ENCODE measurements at regions not wholly inside any gene's neighbourhood (a gene's known extent, or its start where the extent isn't known, plus 50 kb on each side); places are given as distances from the start of the nearest gene placed in this dataset.

DNA sequence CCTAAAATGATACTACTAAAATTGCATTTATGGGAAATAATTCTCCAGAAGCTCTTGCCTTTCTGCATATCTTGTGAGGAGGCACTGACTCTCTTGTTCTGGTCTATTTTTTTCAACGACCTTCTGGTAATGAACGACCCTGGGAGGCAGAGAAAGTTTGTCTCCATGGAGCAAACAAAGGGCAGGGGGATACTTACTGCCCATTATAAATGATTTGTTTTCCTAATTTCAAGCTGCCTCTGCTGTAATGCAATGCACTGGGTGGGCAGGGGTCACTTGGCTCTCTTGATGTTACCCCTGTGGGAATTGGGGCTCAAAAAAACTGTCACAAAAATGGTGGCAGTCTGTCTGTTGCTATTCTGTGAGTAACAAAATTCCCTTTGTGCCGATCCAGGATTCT is 643.2 kb downstream of the LIG4 start:
- no peak overlapping the region for H2AK5ac ChIP-seq (ENCODE audit: insufficient read length, low read length)
- H3K14ac ChIP-seq (ENCODE audit: insufficient read depth, low read length), result no peak overlapping the region
- no peak overlapping the region for H3K9ac ChIP-seq (ENCODE audit: extremely low read depth, insufficient read length, low read length)
- peaks cover 9 to 17% of the 10 kb centered on the region in 2 experiments for H3K9me3 Mint-ChIP-seq
- WGBS (ENCODE audit: extremely low coverage, insufficient read length, low lambda C conversion rate), result no CpG with 5 or more reads among the region's 3 CpGs
- H3K4me3 Mint-ChIP-seq, result no peak overlapping the region
- no peak for DNase-seq
- H2AFZ ChIP-seq (ENCODE audit: low read length), result no peak overlapping the region
- H4K20me1 ChIP-seq (ENCODE audit: control insufficient read depth, insufficient read depth, insufficient read length), result no peaks in the 10 kb centered on the region
- no peak overlapping the region for H3K4ac ChIP-seq (ENCODE audit: low read depth, low read length)
- H3K4me1 Mint-ChIP-seq, result peaks cover 35 to 41% of the 10 kb centered on the region in 2 experiments
- no peak overlapping the region for H4K8ac ChIP-seq (replicated peaks; ENCODE audit: insufficient read length, low read depth, low read length)
- no peak overlapping the region for H4K91ac ChIP-seq (ENCODE audit: insufficient read length, low read depth, low read length)
- H3K4me1 ChIP-seq (ENCODE audit: insufficient read depth, low read length), result peaks cover 20% of the 10 kb centered on the region
- no peaks in the 10 kb centered on the region for H3K9me3 ChIP-seq (ENCODE audit: control insufficient read depth, low read depth, low read length)
- H3T11ph ChIP-seq (ENCODE audit: low read length), result no peak overlapping the region
- no peak overlapping the region for H2BK20ac ChIP-seq (ENCODE audit: low read depth, low read length, poor library complexity, severe bottlenecking)
- no peak overlapping the region for H3K56ac ChIP-seq (ENCODE audit: insufficient read length, low read depth, low read length)
- H3K27ac Mint-ChIP-seq, result no peak overlapping the region
- H2BK120ac ChIP-seq (ENCODE audit: low read depth, low read length, poor library complexity, severe bottlenecking), result no peak overlapping the region
- no peak overlapping the region for H3K27ac ChIP-seq (ENCODE audit: insufficient read length, low read depth, low read length)
- H3K18ac ChIP-seq (ENCODE audit: insufficient read length, low read depth, low read length), result no peak overlapping the region
- H3K79me1 ChIP-seq (ENCODE audit: insufficient read depth, low read depth, low read length, poor library complexity, severe bottlenecking), result no peaks in the 10 kb centered on the region
- no peak overlapping the region for H3K23ac ChIP-seq (ENCODE audit: insufficient read length, low read depth, low read length)
- no peak for TF ChIP-seq CTCF (conservative IDR thresholded peaks at IDR 0.05)
- no peak overlapping the region for H3K4me2 ChIP-seq (ENCODE audit: insufficient read depth, insufficient read length, low read length)
- no peaks in the 10 kb centered on the region for H3K27me3 ChIP-seq (ENCODE audit: insufficient read depth, low read length)
- no peaks in the 10 kb centered on the region for H3K23me2 ChIP-seq (ENCODE audit: insufficient read length, low read depth, low read length, poor library complexity, severe bottlenecking)
- no peak overlapping the region for H2BK15ac ChIP-seq (ENCODE audit: low read depth, low read length)
- H2BK12ac ChIP-seq (ENCODE audit: insufficient read length, low read depth, low read length), result no peak overlapping the region
- peaks cover 0 to 14% (median 8%) of the 10 kb centered on the region in 3 experiments; a peak in 6 of 7 replicates for H3K36me3 Mint-ChIP-seq (ENCODE audit: insufficient read depth in 1 of 3, low read depth in 3 of 3)
- no peaks in the 10 kb centered on the region for H3K79me2 ChIP-seq (ENCODE audit: insufficient read depth, low read length)
- H3K27me3 Mint-ChIP-seq (ENCODE audit: low read depth), result peaks cover 51% of the 10 kb centered on the region
- H2BK5ac ChIP-seq (ENCODE audit: insufficient read length, low read length), result no peak overlapping the region
- no peak overlapping the region for H4K5ac ChIP-seq (ENCODE audit: insufficient read length, low read depth, low read length)

All from H9 (cell line).